HEK293 (cell line): ENCODE measurements at regions not wholly inside any gene's neighbourhood (a gene's known extent, or its start where the extent isn't known, plus 50 kb on each side); places are given as distances from the start of the nearest gene placed in this dataset.

ENCODE experiments used
- CTCF ChIP-seq: fragments of 450-650 bp; formaldehyde crosslinking; IDR thresholded peaks from 2 replicates; pipeline ENCODE4 v1.5.1; 2016; ENCODE audit warnings: missing biosample characterization, missing genetic modification characterization
- SP3 ChIP-seq: fragments of 450-650 bp; formaldehyde crosslinking; IDR thresholded peaks from 2 replicates; pipeline ENCODE4 v1.5.1; 2016; ENCODE audit warnings: missing biosample characterization, missing genetic modification characterization
- TRIM28 ChIP-seq: IDR thresholded peaks from 2 replicates; pipeline ENCODE4 v1.6.1; 2011; ENCODE audit warnings: low read length, control low read depth, borderline replicate concordance
- YY1 ChIP-seq: fragments of 450-650 bp; formaldehyde crosslinking; IDR thresholded peaks from 2 replicates; pipeline ENCODE4 v1.5.1; 2018; ENCODE audit warnings: missing biosample characterization, missing genetic modification characterization
- ZNF18 ChIP-seq: fragments of 450-650 bp; formaldehyde crosslinking; IDR thresholded peaks from 2 replicates; pipeline ENCODE4 v1.5.1; 2016; ENCODE audit warnings: missing biosample characterization, missing genetic modification characterization
- ZNF549 ChIP-seq: fragments of 450-650 bp; IDR thresholded peaks from 2 replicates; pipeline ENCODE4 v1.5.1; 2018; ENCODE audit warnings: missing biosample characterization, missing genetic modification characterization, mild to moderate bottlenecking, inconsistent platforms, moderate library complexity
- ZNF571 ChIP-seq: fragments of 450-650 bp; formaldehyde crosslinking; IDR thresholded peaks from 2 replicates; pipeline ENCODE4 v1.5.0; 2017; ENCODE audit warnings: missing biosample characterization, missing genetic modification characterization
- ZSCAN16 ChIP-seq: fragments of 450-650 bp; formaldehyde crosslinking; IDR thresholded peaks from 2 replicates; pipeline ENCODE4 v1.5.1; 2016; ENCODE audit warnings: missing biosample characterization, missing genetic modification characterization
- ZSCAN18 ChIP-seq: fragments of 450-650 bp; formaldehyde crosslinking; IDR thresholded peaks from 2 replicates; pipeline ENCODE4 v1.5.1; 2016; ENCODE audit warnings: missing biosample characterization, missing genetic modification characterization

- no peak for TF ChIP-seq CTCF (tag by site-specific recombination)
- no peak for TF ChIP-seq SP3 (tag by site-specific recombination)
- no peak for TF ChIP-seq YY1 (tag by site-specific recombination)
- no peak for TF ChIP-seq ZSCAN18 (tag by site-specific recombination)
- no peak for TF ChIP-seq ZNF549 (tag by site-specific recombination)
- TF ChIP-seq ZNF571 (tag by site-specific recombination) = no peak
- no peak for TF ChIP-seq TRIM28
- TF ChIP-seq ZNF18 = no peak
- TF ChIP-seq ZSCAN16 (tag by site-specific recombination) = no peak
These were observed 126.5 kb upstream of the CHRM2 start for GRCh38 chr7:136741941-136742340.
